HCT116 (cell line): ENCODE measurements at regions not wholly inside any gene's neighbourhood (a gene's known extent, or its start where the extent isn't known, plus 50 kb on each side); places are given as distances from the start of the nearest gene placed in this dataset.

Source experiments
- EGR1 ChIP-seq: IDR thresholded peaks from 2 replicates; pipeline ENCODE4 v1.6.1; 2012; ENCODE audit warnings: low read depth
- POLR2A ChIP-seq: IDR thresholded peaks from 2 replicates; pipeline ENCODE4 v1.7.0; 2011; ENCODE audit warnings: borderline replicate concordance; ENCODE audit not compliant: insufficient read depth, insufficient read length; ENCODE audit errors: extremely low read depth
- POLR2AphosphoS5 ChIP-seq: IDR thresholded peaks from 2 replicates; pipeline ENCODE4 v1.6.1; 2011; ENCODE audit warnings: mild to moderate bottlenecking, low read depth, low read length, moderate library complexity
- RAD21 ChIP-seq: IDR thresholded peaks from 2 replicates; pipeline ENCODE4 v1.6.1; 2012; ENCODE audit warnings: low read depth, mild to moderate bottlenecking
- TF ChIP-seq, protein P1 (sequence below), 3 experiments: fragments of 200-600 bp in 1 of 3; sonication (generic) in 1 of 3; IDR thresholded peaks in 2 of 3; conservative IDR thresholded peaks in 1 of 3; 2 replicates each; pipeline ENCODE4 v1.5.1; 2012 to 2017; ENCODE audit warnings: low read depth in 2 of 3, low read length in 2 of 3, antibody characterized with exemption in 1 of 3, borderline replicate concordance in 1 of 3, control low read depth in 1 of 3, mild to moderate bottlenecking in 1 of 3, mixed read lengths in 1 of 3, mixed run types in 1 of 3, moderate library complexity in 1 of 3; ENCODE audit not compliant: insufficient read depth in 1 of 3

DNA sequence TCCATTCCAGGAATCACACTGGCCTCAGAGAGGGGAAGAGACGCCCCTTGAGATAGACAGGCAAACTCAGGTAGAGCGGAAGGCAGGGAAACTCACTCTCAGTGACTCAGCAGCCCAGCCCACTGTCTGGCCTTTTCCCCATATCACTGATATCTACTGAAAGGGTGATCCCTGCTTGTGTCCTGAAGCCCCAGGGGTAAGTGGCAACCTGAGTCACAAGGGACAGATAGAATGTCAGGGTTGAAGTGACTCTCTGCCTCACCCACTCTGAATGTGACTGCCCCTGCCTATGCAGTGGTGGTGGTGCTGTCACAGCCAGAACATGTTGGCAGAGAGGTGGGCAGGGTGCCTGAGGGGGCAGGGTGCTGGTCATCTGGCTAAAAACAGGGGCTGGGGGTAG is 157.5 kb upstream of the FGGY start:
- TF ChIP-seq, protein P1, sequence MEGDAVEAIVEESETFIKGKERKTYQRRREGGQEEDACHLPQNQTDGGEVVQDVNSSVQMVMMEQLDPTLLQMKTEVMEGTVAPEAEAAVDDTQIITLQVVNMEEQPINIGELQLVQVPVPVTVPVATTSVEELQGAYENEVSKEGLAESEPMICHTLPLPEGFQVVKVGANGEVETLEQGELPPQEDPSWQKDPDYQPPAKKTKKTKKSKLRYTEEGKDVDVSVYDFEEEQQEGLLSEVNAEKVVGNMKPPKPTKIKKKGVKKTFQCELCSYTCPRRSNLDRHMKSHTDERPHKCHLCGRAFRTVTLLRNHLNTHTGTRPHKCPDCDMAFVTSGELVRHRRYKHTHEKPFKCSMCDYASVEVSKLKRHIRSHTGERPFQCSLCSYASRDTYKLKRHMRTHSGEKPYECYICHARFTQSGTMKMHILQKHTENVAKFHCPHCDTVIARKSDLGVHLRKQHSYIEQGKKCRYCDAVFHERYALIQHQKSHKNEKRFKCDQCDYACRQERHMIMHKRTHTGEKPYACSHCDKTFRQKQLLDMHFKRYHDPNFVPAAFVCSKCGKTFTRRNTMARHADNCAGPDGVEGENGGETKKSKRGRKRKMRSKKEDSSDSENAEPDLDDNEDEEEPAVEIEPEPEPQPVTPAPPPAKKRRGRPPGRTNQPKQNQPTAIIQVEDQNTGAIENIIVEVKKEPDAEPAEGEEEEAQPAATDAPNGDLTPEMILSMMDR (IDR thresholded peaks at IDR 0.05 in 2 of 3, conservative IDR thresholded peaks at IDR 0.05 in 1 of 3; ENCODE audit: borderline replicate concordance in 1 of 3, insufficient read depth in 1 of 3, low read depth in 2 of 3, low read length in 2 of 3): no peak
- no peak for TF ChIP-seq POLR2AphosphoS5
- no peak for TF ChIP-seq POLR2A
- TF ChIP-seq RAD21: no peak
- no peak for TF ChIP-seq EGR1
